Activated CD4-positive, alpha-beta memory T cell treated with anti-CD3 and anti-CD28 coated beads, Interleukin-2, amount 10 ng/mL, durations not matched to agents 7 days and 5 days (primary cell): ENCODE measurements at regions not wholly inside any gene's neighbourhood (a gene's known extent, or its start where the extent isn't known, plus 50 kb on each side); places are given as distances from the start of the nearest gene placed in this dataset.

ENCODE experiments used
- CTCF ChIA-PET: fragments of 350-600 bp; sonication (Branson Sonifier 250); formaldehyde crosslinking; loops from one replicate; lab custom pipeline; 2021; ENCODE audit warnings: antibody characterized with exemption, inconsistent platforms; lab: Charles Lee
- POLR2A ChIA-PET: fragments of 350-600 bp; sonication (Branson Sonifier 250); formaldehyde crosslinking; loops from one replicate; lab custom pipeline; 2021; ENCODE audit warnings: antibody characterized with exemption; lab: Charles Lee
- DNase-seq: peaks from one replicate; pipeline ENCODE4 v3.0.0-alpha.2; 2020
- H3K27ac Mint-ChIP-seq: one replicate; pipeline ENCODE4 v1.8.0; 2021; ENCODE audit warnings: mild to moderate bottlenecking, mixed read lengths
- H3K27me3 Mint-ChIP-seq: one replicate; pipeline ENCODE4 v1.8.0; 2021; ENCODE audit warnings: mixed read lengths
- H3K36me3 Mint-ChIP-seq: one replicate; pipeline ENCODE4 v1.8.0; 2021; ENCODE audit warnings: low read depth, mixed read lengths
- H3K4me1 Mint-ChIP-seq: one replicate; pipeline ENCODE4 v1.8.0; 2021; ENCODE audit warnings: mixed read lengths
- H3K4me3 Mint-ChIP-seq: one replicate; pipeline ENCODE4 v1.8.0; 2021; ENCODE audit warnings: mild to moderate bottlenecking, mixed read lengths
- H3K9me3 Mint-ChIP-seq: one replicate; pipeline ENCODE4 v1.8.0; 2021; ENCODE audit warnings: mixed read lengths

- Mint-ChIP-seq H3K9me3 (no peaks in the 10 kb centered on the region), H3K4me3 (no peak overlapping the region), H3K36me3 (no peaks in the 10 kb centered on the region), H3K27me3 (no peaks in the 10 kb centered on the region), H3K27ac (no peak overlapping the region), H3K4me1 (no peaks in the 10 kb centered on the region)
- ChIA-PET CTCF (no interaction called here), POLR2A (no interaction called here)
- no peak for DNase-seq
Observed at GRCh38 chr10:80697926-80698325, 160.2 kb downstream of the SH2D4B start.

- no peaks in the 10 kb centered on the region for H3K36me3 Mint-ChIP-seq
- H3K27me3 Mint-ChIP-seq: no peaks in the 10 kb centered on the region
- CTCF ChIA-PET: interaction anchor here (0.7 to 2.2 kb wide), 15 partner anchors 10 to 480 kb away, joined by 3 to 11 read pairs (median 4); no protein-coding TSS in a partner anchor
- H3K4me3 Mint-ChIP-seq: no peak overlapping the region
- H3K4me1 Mint-ChIP-seq: no peaks in the 10 kb centered on the region
- H3K9me3 Mint-ChIP-seq: no peaks in the 10 kb centered on the region
- peak; percentile 73 for DNase-seq
- no peak overlapping the region for H3K27ac Mint-ChIP-seq
- POLR2A ChIA-PET: interaction anchor here (0.6 kb wide), 1 partner anchor 206 kb away, joined by 3 read pairs; no protein-coding TSS in a partner anchor
Observed at GRCh38 chr10:80699602-80700039, 161.9 kb downstream of the SH2D4B start.

- Mint-ChIP-seq H3K4me3 (no peak overlapping the region), H3K27ac (no peak overlapping the region), H3K27me3 (no peaks in the 10 kb centered on the region), H3K4me1 (no peaks in the 10 kb centered on the region), H3K36me3 (no peaks in the 10 kb centered on the region), H3K9me3 (no peaks in the 10 kb centered on the region)
- no peak for DNase-seq
- POLR2A ChIA-PET: interaction anchor here (0.6 kb wide), 1 partner anchor 205 kb away, joined by 3 read pairs; no protein-coding TSS in a partner anchor
- CTCF ChIA-PET: interaction anchor here (0.7 to 2.2 kb wide), 14 partner anchors 11 to 480 kb away, joined by 3 to 11 read pairs (median 4); no protein-coding TSS in a partner anchor
Observed at GRCh38 chr10:80700252-80700651, 162.6 kb downstream of the SH2D4B start.

GRCh38 chr10:80700760-80701444, 163.2 kb downstream of the SH2D4B start:
- DNase-seq: no peak
- no peaks in the 10 kb centered on the region for H3K36me3 Mint-ChIP-seq
- no peaks in the 10 kb centered on the region for H3K9me3 Mint-ChIP-seq
- ChIA-PET POLR2A (no interaction called here), CTCF (interaction anchor here (0.9 to 2.2 kb wide), 11 partner anchors 10 to 479 kb away, joined by 3 to 11 read pairs (median 4); no protein-coding TSS in a partner anchor)
- no peak overlapping the region for H3K27ac Mint-ChIP-seq
- H3K4me3 Mint-ChIP-seq: no peak overlapping the region
- H3K4me1 Mint-ChIP-seq: no peaks in the 10 kb centered on the region
- no peaks in the 10 kb centered on the region for H3K27me3 Mint-ChIP-seq

- Mint-ChIP-seq H3K36me3 (no peaks in the 10 kb centered on the region), H3K27ac (no peak overlapping the region)
- CTCF ChIA-PET: interaction anchor here (1.8 to 2.2 kb wide), 2 partner anchors 11 to 223 kb away, joined by 4 to 11 read pairs; no protein-coding TSS in a partner anchor
Observed at GRCh38 chr10:80701706-80702105, 164.0 kb downstream of the SH2D4B start.

GRCh38 chr10:80702143-80702542, 164.4 kb downstream of the SH2D4B start:
- Mint-ChIP-seq H3K27me3 (peaks cover 1% of the 10 kb centered on the region), H3K4me1 (no peaks in the 10 kb centered on the region), H3K9me3 (no peaks in the 10 kb centered on the region), H3K27ac (no peak overlapping the region), H3K4me3 (no peak overlapping the region), H3K36me3 (no peaks in the 10 kb centered on the region)
- CTCF ChIA-PET: interaction anchor here (1.8 kb wide), 1 partner anchor 222 kb away, joined by 4 read pairs; no protein-coding TSS in a partner anchor
- no peak for DNase-seq
- POLR2A ChIA-PET: no interaction called here

More at GRCh38 chr10:80701706-80702105, 164.0 kb downstream of the SH2D4B start:
- no peaks in the 10 kb centered on the region for H3K9me3 Mint-ChIP-seq
- no peak for DNase-seq
- no peak overlapping the region for H3K4me3 Mint-ChIP-seq
- no peaks in the 10 kb centered on the region for H3K27me3 Mint-ChIP-seq
- POLR2A ChIA-PET: no interaction called here
- no peaks in the 10 kb centered on the region for H3K4me1 Mint-ChIP-seq

- Mint-ChIP-seq H3K4me3 (no peak overlapping the region), H3K36me3 (no peaks in the 10 kb centered on the region), H3K4me1 (no peaks in the 10 kb centered on the region), H3K27me3 (peaks cover 2% of the 10 kb centered on the region), H3K9me3 (no peaks in the 10 kb centered on the region), H3K27ac (no peak overlapping the region)
- ChIA-PET CTCF (no interaction called here), POLR2A (no interaction called here)
- DNase-seq: no peak
Observed at GRCh38 chr10:80705899-80706298, 168.2 kb downstream of the SH2D4B start.

- no peaks in the 10 kb centered on the region for H3K36me3 Mint-ChIP-seq
- H3K4me3 Mint-ChIP-seq: no peak overlapping the region
- no peaks in the 10 kb centered on the region for H3K9me3 Mint-ChIP-seq
- H3K27ac Mint-ChIP-seq: no peak overlapping the region
- H3K27me3 Mint-ChIP-seq: peaks cover 4% of the 10 kb centered on the region
- ChIA-PET POLR2A (no interaction called here), CTCF (no interaction called here)
- DNase-seq: no peak
- H3K4me1 Mint-ChIP-seq: no peaks in the 10 kb centered on the region
Observed at GRCh38 chr10:80708185-80708584, 170.5 kb downstream of the SH2D4B start.

GRCh38 chr10:80708808-80709207, 171.1 kb downstream of the SH2D4B start:
- CTCF ChIA-PET: no interaction called here
- Mint-ChIP-seq H3K9me3 (no peaks in the 10 kb centered on the region), H3K27me3 (peaks cover 4% of the 10 kb centered on the region), H3K4me3 (no peak overlapping the region), H3K36me3 (no peaks in the 10 kb centered on the region), H3K4me1 (no peaks in the 10 kb centered on the region), H3K27ac (no peak overlapping the region)
- no peak for DNase-seq
- POLR2A ChIA-PET: no interaction called here

- no peak overlapping the region for H3K27ac Mint-ChIP-seq
- H3K4me3 Mint-ChIP-seq: no peak overlapping the region
- ChIA-PET POLR2A (no interaction called here), CTCF (interaction anchor here (2.0 kb wide), 1 partner anchor 10 kb away, joined by 9 read pairs; no protein-coding TSS in a partner anchor)
- H3K36me3 Mint-ChIP-seq: no peaks in the 10 kb centered on the region
- no peak for DNase-seq
- no peaks in the 10 kb centered on the region for H3K4me1 Mint-ChIP-seq
- H3K27me3 Mint-ChIP-seq: peaks cover 4% of the 10 kb centered on the region
- no peaks in the 10 kb centered on the region for H3K9me3 Mint-ChIP-seq
Observed at GRCh38 chr10:80709866-80710265, 172.2 kb downstream of the SH2D4B start.

GRCh38 chr10:80713398-80713928, 175.8 kb downstream of the SH2D4B start:
- CTCF ChIA-PET: interaction anchor here (2.0 kb wide), 1 partner anchor 13 kb away, joined by 11 read pairs; no protein-coding TSS in a partner anchor
- Mint-ChIP-seq H3K27me3 (peaks cover 2% of the 10 kb centered on the region), H3K9me3 (no peaks in the 10 kb centered on the region), H3K27ac (no peak overlapping the region), H3K4me1 (no peaks in the 10 kb centered on the region), H3K36me3 (no peaks in the 10 kb centered on the region), H3K4me3 (no peak overlapping the region)
- no peak for DNase-seq
- POLR2A ChIA-PET: no interaction called here

- Mint-ChIP-seq H3K4me1 (no peaks in the 10 kb centered on the region), H3K36me3 (no peaks in the 10 kb centered on the region), H3K27ac (no peak overlapping the region), H3K9me3 (no peaks in the 10 kb centered on the region), H3K27me3 (peaks cover 2% of the 10 kb centered on the region), H3K4me3 (no peak overlapping the region)
- ChIA-PET CTCF (no interaction called here), POLR2A (no interaction called here)
- no peak for DNase-seq
Observed at GRCh38 chr10:80714566-80714965, 176.9 kb downstream of the SH2D4B start.

GRCh38 chr10:80718024-80718423, 180.3 kb downstream of the SH2D4B start:
- Mint-ChIP-seq H3K4me3 (no peak overlapping the region), H3K27ac (no peak overlapping the region), H3K9me3 (no peaks in the 10 kb centered on the region), H3K27me3 (no peaks in the 10 kb centered on the region), H3K4me1 (no peaks in the 10 kb centered on the region), H3K36me3 (no peaks in the 10 kb centered on the region)
- ChIA-PET CTCF (no interaction called here), POLR2A (no interaction called here)
- DNase-seq: no peak
